ENCODE measurements at regions not wholly inside any gene's neighbourhood (a gene's known extent, or its start where the extent isn't known, plus 50 kb on each side); places are given as distances from the start of the nearest gene placed in this dataset.

- Mint-ChIP-seq H3K36me3 (ENCODE audit: low read depth, unreplicated experiment) (peaks cover 3% of the 10 kb centered on the region), H3K27ac (ENCODE audit: unreplicated experiment) (no peak overlapping the region), H3K4me3 (ENCODE audit: unreplicated experiment) (no peak overlapping the region), H3K4me1 (ENCODE audit: unreplicated experiment) (no peaks in the 10 kb centered on the region), H3K9me3 (ENCODE audit: unreplicated experiment) (peaks cover 7% of the 10 kb centered on the region), H3K27me3 (ENCODE audit: unreplicated experiment) (peaks cover 3% of the 10 kb centered on the region)
- TF ChIP-seq CTCF (IDR thresholded peaks at IDR 0.05; ENCODE audit: unreplicated experiment): no peak
- no peak for DNase-seq (ENCODE audit: low spot score)
Observed at GRCh38 chr15:38150148-38150547, 102.5 kb upstream of the SPRED1 start.

DNA sequence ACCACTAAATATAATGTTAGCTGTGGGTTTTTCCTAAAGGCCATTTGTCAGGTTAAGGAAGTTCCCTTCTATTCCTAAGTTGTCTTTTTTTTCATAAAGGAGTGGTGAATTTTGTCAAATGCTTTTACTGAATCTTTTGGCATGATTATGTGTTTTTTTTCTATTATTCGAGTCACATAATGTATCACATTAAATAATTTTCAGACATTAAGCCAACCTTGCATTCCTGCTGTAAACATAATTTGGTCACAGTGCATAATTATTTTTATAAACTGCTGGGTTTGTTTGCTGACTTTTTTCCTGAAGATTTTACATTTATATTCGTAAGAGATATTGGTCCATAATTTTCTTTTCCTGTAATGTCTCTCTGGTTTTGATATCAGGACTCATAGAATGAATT lies 101.8 kb upstream of the SPRED1 start:
- H3K9me3 Mint-ChIP-seq (ENCODE audit: unreplicated experiment): peaks cover 7% of the 10 kb centered on the region
- H3K27me3 Mint-ChIP-seq (ENCODE audit: unreplicated experiment): peaks cover 4% of the 10 kb centered on the region
- no peaks in the 10 kb centered on the region for H3K4me1 Mint-ChIP-seq (ENCODE audit: unreplicated experiment)
- H3K36me3 Mint-ChIP-seq (ENCODE audit: low read depth, unreplicated experiment): peaks cover 3% of the 10 kb centered on the region
- H3K4me3 Mint-ChIP-seq (ENCODE audit: unreplicated experiment): no peak overlapping the region
- no peak overlapping the region for H3K27ac Mint-ChIP-seq (ENCODE audit: unreplicated experiment)
- no peak for DNase-seq (ENCODE audit: low spot score)
- TF ChIP-seq CTCF (IDR thresholded peaks at IDR 0.05; ENCODE audit: unreplicated experiment): no peak

- no peak for TF ChIP-seq CTCF (IDR thresholded peaks at IDR 0.05; ENCODE audit: unreplicated experiment)
- no peak for DNase-seq (ENCODE audit: low spot score)
- Mint-ChIP-seq H3K4me1 (ENCODE audit: unreplicated experiment) (no peaks in the 10 kb centered on the region), H3K27ac (ENCODE audit: unreplicated experiment) (no peak overlapping the region), H3K4me3 (ENCODE audit: unreplicated experiment) (no peak overlapping the region), H3K9me3 (ENCODE audit: unreplicated experiment) (peaks cover 12% of the 10 kb centered on the region), H3K27me3 (ENCODE audit: unreplicated experiment) (peaks cover 1% of the 10 kb centered on the region), H3K36me3 (ENCODE audit: low read depth, unreplicated experiment) (peaks cover 3% of the 10 kb centered on the region)
Observed at GRCh38 chr15:38153781-38154180, 98.9 kb upstream of the SPRED1 start.

GRCh38 chr15:38154255-38154654 lies 98.4 kb upstream of the SPRED1 start:
- no peak overlapping the region for H3K27ac Mint-ChIP-seq (ENCODE audit: unreplicated experiment)
- H3K9me3 Mint-ChIP-seq (ENCODE audit: unreplicated experiment): peaks cover 12% of the 10 kb centered on the region
- TF ChIP-seq CTCF (IDR thresholded peaks at IDR 0.05; ENCODE audit: unreplicated experiment): no peak
- peaks cover 1% of the 10 kb centered on the region for H3K27me3 Mint-ChIP-seq (ENCODE audit: unreplicated experiment)
- no peaks in the 10 kb centered on the region for H3K4me1 Mint-ChIP-seq (ENCODE audit: unreplicated experiment)
- peaks cover 3% of the 10 kb centered on the region for H3K36me3 Mint-ChIP-seq (ENCODE audit: low read depth, unreplicated experiment)
- no peak for DNase-seq (ENCODE audit: low spot score)
- no peak overlapping the region for H3K4me3 Mint-ChIP-seq (ENCODE audit: unreplicated experiment)

- TF ChIP-seq CTCF (IDR thresholded peaks at IDR 0.05; ENCODE audit: unreplicated experiment): no peak
- Mint-ChIP-seq H3K9me3 (ENCODE audit: unreplicated experiment) (peaks cover 12% of the 10 kb centered on the region), H3K27me3 (ENCODE audit: unreplicated experiment) (peaks cover 1% of the 10 kb centered on the region), H3K4me1 (ENCODE audit: unreplicated experiment) (no peaks in the 10 kb centered on the region), H3K4me3 (ENCODE audit: unreplicated experiment) (no peak overlapping the region), H3K36me3 (ENCODE audit: low read depth, unreplicated experiment) (peaks cover 3% of the 10 kb centered on the region), H3K27ac (ENCODE audit: unreplicated experiment) (no peak overlapping the region)
- DNase-seq (ENCODE audit: low spot score): no peak
Observed at GRCh38 chr15:38154837-38155236, 97.8 kb upstream of the SPRED1 start.
